ENCODE measurements at regions not wholly inside any gene's neighbourhood (a gene's known extent, or its start where the extent isn't known, plus 50 kb on each side); places are given as distances from the start of the nearest gene placed in this dataset.

GRCh38 chr1:38538834-38539233 lies 320.7 kb downstream of the RRAGC start:
- ATAC-seq (no peak), DNase-seq (ENCODE audit: missing footprints) (no peak)
- intact Hi-C loops (cut with DNase I) = no loop called here

- DNase-seq (ENCODE audit: missing footprints) (no peak), ATAC-seq (no peak)
- intact Hi-C loops (cut with DNase I) = no loop called here
Observed at GRCh38 chr1:38536089-38536488, 323.5 kb downstream of the RRAGC start.

DNA sequence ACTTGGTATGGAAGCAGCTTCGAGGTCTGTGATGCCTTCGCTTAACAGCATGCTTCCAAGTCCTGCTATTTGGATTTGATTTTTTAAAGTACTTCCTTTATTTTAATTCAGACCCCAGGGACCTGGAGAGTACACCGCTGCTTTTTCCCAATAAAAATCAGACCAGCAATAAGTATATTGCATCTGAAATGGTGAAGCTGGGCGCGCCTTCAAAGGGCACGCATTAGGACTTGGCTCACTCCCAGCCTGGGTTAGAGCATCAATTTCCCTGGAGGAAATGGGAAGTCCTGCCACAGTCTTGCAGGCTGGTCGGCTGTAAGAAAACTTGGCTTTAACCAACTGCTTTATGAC lies 325.1 kb downstream of the RRAGC start:
- DNase-seq (ENCODE audit: missing footprints) (no peak), ATAC-seq (no peak)
- intact Hi-C loops (cut with DNase I) = no loop called here

DNA sequence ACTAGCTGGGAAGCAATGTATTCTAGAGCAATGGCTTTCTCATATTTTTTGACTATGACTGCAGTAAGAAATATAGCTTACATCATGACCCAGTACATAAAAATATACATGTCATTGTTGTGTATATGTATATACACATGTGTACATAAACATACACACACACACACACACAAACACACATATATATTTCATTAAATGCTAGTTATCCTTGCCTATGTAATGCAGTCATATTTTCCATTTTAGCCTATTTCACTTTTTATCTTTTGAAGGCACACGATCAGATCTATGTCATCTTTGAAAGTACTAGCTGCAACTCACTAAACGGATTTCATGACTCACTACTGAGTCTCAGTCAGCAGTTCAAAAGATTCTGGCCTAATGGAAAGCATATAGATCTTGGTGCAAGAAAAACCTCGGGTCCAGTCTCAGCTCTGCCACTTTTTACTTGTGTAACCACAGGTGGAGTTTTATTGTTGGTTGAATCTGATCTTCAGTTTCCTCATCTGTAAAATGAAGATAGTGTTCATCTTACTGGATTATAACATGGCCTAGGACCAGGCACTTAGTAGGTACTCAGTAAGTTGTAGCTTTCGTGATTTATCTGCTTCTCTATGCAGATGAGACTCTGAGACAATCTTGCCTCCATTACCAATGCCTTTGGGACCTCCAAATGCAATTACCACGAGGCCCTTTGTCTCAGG lies 325.6 kb downstream of the RRAGC start:
- DNase-seq (ENCODE audit: missing footprints) (no peak), ATAC-seq (no peak)
- intact Hi-C loops (cut with DNase I) = no loop called here

DNA sequence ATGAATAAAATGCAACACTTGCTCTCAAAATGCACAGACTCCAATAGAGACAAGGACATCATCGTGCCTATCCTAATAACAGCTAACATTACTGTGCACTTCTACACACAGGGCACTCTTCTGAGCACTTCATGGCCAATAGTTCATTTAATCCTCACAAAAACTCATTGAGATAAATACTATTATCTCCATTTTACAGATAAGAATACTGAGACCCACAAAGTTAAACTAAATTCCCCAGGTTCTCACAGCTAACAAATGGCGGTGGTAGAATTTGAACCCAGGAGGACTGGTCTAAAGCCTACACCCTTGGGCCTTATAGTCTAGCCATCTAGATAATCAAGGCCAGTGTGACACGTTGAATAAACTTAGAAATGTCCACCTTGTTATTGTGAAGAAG lies 328.6 kb downstream of the RRAGC start:
- DNase-seq (ENCODE audit: missing footprints) (no peak), ATAC-seq (no peak)
- intact Hi-C loops (cut with DNase I) = no loop called here

DNA sequence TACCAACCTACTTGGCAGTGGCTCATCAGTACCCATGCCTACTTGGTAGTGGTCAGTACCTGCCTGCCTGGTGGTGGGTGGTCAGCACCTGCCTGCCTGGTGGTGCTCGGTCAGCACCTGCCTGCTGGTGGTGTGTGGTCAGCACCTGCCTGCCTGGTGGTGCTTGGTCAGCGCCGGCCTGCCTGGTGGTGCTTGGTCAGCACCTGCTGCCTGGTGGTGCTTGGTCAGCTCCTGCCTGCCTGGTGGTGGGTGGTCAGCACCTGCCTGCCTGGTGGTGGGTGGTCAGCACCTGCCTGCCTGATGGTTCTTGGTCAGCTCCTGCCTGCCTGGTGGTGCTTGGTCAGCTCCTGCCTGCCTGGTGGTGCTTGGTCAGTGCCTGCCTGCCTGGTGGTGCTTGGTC lies 329.6 kb downstream of the RRAGC start:
- no peak for ATAC-seq
- DNase-seq (ENCODE audit: missing footprints) = no peak
- intact Hi-C loops (cut with DNase I) = no loop called here

DNA sequence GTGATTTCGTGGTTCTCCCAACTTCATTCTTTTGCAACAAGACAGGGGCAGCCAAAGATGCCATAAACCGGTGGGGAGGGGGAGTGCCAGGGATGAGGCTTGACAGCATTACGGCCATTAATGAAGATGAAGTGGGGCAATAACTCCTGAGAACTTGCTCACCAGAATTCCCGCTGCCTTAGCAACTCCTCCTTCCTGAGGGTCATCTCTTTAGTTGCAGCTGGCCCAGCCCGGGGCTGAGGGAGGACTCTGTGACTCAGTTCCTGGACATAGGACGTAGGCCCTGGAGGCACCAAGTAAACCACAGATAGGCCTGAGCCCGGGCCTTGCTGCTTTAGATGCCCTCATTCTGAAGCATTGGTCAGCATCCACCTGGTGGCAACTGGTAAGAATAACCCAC lies 330.2 kb downstream of the RRAGC start:
- intact Hi-C loops (cut with DNase I) = no loop called here
- no peak for ATAC-seq
- no peak for DNase-seq (ENCODE audit: missing footprints)

GRCh38 chr1:38528623-38529022 lies 330.9 kb downstream of the RRAGC start:
- DNase-seq (ENCODE audit: missing footprints) (no peak), ATAC-seq (no peak)
- intact Hi-C loops (cut with DNase I) = no loop called here

- ATAC-seq (no peak), DNase-seq (ENCODE audit: missing footprints) (no peak)
- intact Hi-C loops (cut with DNase I) = no loop called here
Observed at GRCh38 chr1:38527373-38527966, 332.1 kb downstream of the RRAGC start.

DNA sequence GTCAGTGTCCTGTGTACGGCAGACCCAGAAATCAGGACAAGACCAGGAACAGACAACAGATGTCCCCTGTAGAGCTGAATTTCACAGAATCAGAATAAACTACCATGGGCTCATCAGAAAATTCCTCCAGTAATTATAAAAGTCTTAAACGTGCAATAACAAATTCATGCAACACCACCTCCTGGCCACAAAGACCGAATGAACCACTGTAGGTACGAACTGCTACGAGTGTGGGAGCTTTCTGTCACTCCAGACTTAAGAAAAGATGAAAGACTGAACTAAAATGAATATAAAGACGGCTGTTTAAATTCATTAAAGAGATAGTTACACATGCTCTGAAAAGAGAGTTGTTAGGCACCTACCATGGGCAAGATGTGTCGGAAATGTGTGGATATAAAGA lies 333.5 kb downstream of the RRAGC start:
- ATAC-seq = no peak
- intact Hi-C loops (cut with DNase I) = no loop called here
- no peak for DNase-seq (ENCODE audit: missing footprints)

DNA sequence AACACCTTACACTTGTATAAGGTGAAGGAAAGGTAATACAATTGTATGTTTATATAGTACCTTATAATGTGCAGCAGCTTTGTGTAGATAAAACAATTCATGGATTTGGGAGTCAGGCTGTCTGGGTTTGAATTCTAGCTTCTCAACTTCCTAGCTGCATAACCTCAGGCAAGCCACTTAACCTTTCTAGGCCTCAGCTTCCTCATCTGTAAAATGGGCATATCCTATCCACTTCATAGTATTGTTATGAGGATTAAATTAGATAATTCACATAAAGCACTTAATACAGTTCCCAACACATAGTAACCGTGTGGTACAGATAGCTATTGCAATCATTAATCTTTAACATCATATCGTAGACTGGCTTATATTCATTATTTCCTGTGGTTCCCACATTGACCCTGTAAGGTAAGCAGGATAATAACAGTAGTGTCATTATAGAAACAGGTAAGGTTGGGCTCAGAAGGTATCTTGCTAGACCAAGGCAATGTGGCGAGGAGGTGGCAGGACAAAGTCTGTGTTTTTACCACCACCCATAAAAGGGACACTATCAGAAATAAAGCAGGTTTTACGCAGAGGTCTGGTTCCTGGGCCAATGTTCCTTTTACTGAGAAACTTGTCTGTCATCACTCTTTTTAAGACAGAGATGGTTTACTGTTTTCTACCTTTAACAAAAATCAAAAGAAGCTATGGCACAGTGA lies 334.1 kb downstream of the RRAGC start:
- DNase-seq (ENCODE audit: missing footprints) (no peak), ATAC-seq (no peak)
- intact Hi-C loops (cut with DNase I) = no loop called here

GRCh38 chr1:38524025-38524641 lies 335.4 kb downstream of the RRAGC start:
- intact Hi-C loops (cut with DNase I) = no loop called here
- DNase-seq (ENCODE audit: missing footprints) (no peak), ATAC-seq (no peak)

- no peak for DNase-seq (ENCODE audit: missing footprints)
- intact Hi-C loops (cut with DNase I) = no loop called here
Observed at GRCh38 chr1:38523568-38523939, 336.0 kb downstream of the RRAGC start.

DNA sequence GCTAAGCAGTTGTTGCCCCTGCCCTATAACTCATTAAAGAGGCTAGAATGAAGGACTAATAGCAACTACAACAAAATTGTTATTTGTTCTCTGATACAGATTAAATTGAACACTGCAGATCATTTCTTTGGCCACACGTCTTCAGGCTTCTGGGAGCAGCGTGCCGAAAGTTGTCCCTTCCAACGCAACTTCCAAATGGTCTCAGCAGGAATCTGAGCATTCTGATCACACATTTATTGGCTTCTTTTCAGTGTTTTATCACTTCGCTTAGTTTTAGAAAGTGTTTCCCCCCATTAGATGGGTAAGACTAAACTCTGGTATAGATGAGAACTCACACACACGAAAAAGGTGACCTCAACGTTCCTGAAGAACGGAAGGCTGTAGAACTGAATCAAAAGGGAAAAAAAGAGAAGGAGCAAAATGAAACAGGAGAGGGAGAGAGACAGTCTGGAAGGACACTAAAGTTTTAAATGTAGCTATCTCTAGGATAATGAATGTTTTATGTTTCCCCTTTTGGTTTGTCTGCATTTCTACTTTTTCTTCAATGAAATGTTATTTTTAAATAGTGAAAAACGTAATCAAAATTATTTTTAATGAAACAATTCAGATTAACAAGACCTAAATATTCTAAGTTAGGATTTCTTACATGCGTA lies 336.5 kb downstream of the RRAGC start:
- DNase-seq (ENCODE audit: missing footprints) (no peak), ATAC-seq (no peak)
- intact Hi-C loops (cut with DNase I) = no loop called here

More at GRCh38 chr1:38523568-38523939, 336.0 kb downstream of the RRAGC start:
- ATAC-seq = no peak

DNA sequence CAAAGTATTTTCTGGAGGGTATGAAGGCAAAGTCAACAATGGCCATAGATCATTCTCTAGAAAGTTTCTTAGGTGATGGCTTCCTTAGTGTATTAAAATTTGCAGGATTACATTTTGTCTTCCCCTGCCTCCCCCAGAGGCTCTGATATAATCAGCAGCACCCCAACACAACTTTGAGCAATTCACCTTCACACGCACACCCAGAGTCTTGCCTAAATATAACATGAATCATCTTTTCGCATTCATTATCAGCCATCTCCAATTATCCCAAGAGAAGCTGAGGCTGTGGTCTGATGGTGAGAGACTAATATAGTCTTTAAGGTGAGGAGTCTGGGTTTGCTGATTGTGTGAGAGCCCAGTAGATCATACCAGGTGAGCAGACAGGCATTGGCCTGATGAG lies 343.0 kb downstream of the RRAGC start:
- no peak for DNase-seq (ENCODE audit: missing footprints)
- no peak for ATAC-seq
- intact Hi-C loops (cut with DNase I) = no loop called here

- ATAC-seq (no peak), DNase-seq (ENCODE audit: missing footprints) (no peak)
- intact Hi-C loops (cut with DNase I) = no loop called here
Observed at GRCh38 chr1:38512789-38513188, 346.8 kb downstream of the RRAGC start.

GRCh38 chr1:38512024-38512767 lies 347.4 kb downstream of the RRAGC start:
- intact Hi-C loops (cut with DNase I) = no loop called here
- ATAC-seq (no peak), DNase-seq (ENCODE audit: missing footprints) (no peak)

DNA sequence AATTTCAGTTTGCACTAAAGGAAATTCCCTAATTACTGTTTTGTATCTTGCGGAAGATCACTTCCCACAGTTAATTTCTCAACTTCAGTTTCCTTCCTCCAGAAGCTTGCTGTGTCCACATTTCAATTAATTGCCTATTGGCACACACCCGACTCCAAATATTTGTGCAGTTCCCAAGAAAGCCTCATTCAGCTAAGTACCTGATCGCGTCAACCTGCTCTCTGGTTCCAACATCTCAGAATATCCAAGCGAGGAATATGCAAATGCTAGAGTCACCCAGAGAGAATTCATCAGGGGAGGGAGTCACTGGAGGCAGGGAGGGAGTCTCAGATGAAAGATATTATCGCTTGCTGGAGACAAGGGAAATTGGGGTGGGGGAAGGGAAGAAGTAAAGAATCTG lies 351.3 kb downstream of the RRAGC start:
- intact Hi-C loops (cut with DNase I) = no loop called here
- ATAC-seq = no peak
- DNase-seq (ENCODE audit: missing footprints) = no peak

GRCh38 chr1:38507563-38507962 lies 352.0 kb downstream of the RRAGC start:
- ATAC-seq = no peak
- no peak for DNase-seq (ENCODE audit: missing footprints)
- intact Hi-C loops (cut with DNase I) = no loop called here
